SK-N-MC (cell line): ENCODE measurements at regions not wholly inside any gene's neighbourhood (a gene's known extent, or its start where the extent isn't known, plus 50 kb on each side); places are given as distances from the start of the nearest gene placed in this dataset.

Source experiments
- EZH2 ChIP-seq: fragments of 200-600 bp; sonication (generic); IDR thresholded peaks from one replicate; pipeline ENCODE4 v1.6.1; 2017; ENCODE audit warnings: antibody characterized with exemption
- FOXP2 ChIP-seq: optimal IDR thresholded peaks from 2 replicates; pipeline ENCODE3; 2011; ENCODE audit warnings: mild to moderate bottlenecking, moderate library complexity; ENCODE audit not compliant: insufficient read depth; ENCODE audit errors: extremely low read length, control extremely low read depth
- POLR2AphosphoS5 ChIP-seq: IDR thresholded peaks from 2 replicates; pipeline ENCODE4 v1.6.1; 2012; ENCODE audit warnings: mild to moderate bottlenecking, low read depth, low read length, borderline replicate concordance

- TF ChIP-seq EZH2 = no peak
- TF ChIP-seq POLR2AphosphoS5 = no peak
- no peak for TF ChIP-seq FOXP2
Measured at GRCh38 chr2:125313806-125314205, 1288.7 kb downstream of the CNTNAP5 start.
